ENCODE measurements at regions not wholly inside any gene's neighbourhood (a gene's known extent, or its start where the extent isn't known, plus 50 kb on each side); places are given as distances from the start of the nearest gene placed in this dataset.

DNA sequence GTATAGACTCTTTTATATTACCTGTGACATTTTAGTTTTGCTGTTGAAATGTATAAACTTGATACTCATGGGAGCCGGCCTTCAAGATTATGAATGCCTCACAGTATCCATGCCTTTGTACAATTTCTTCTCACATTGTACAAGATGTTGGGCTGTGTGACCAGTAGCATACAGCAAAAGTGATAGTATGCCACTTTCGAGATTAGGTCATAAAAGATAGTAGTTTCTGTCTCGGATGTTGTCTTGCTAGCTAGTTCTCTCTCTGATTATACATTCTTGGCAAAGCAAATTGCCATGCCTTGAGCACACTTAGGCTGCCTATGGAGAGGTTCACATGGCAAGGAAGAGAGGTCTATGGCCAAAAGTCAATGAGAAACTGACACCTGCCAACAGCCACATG is 1309.8 kb upstream of the CDH8 start:
- ChIA-PET POLR2A (no interaction called here), CTCF (no interaction called here)
- Histone ChIP-seq H3K4me1 (ENCODE audit: control insufficient read depth, insufficient read depth, low read length) (no peaks in the 10 kb centered on the region), H3K36me3 (ENCODE audit: control insufficient read depth, insufficient read depth, low read length) (no peaks in the 10 kb centered on the region), H3K4me3 (ENCODE audit: low read depth in 2 of 2, low read length in 2 of 2) (no peak overlapping the region), H3K27ac (ENCODE audit: low read length) (no peak overlapping the region), H3K27me3 (ENCODE audit: control insufficient read depth, insufficient read depth, low read length) (no peaks in the 10 kb centered on the region), H3K9me3 (ENCODE audit: control insufficient read depth, insufficient read depth, low read depth, low read length) (no peaks in the 10 kb centered on the region)
- in situ Hi-C loops (cut with HindIII; ENCODE audit: low pct_unique_long_range_greater_than_20kb, low sequenced_read_pairs), result no loop called here
- intact Hi-C loops (cut with micrococcal nuclease; ENCODE audit: unreplicated experiment), result no loop called here
- ATAC-seq (no peak), DNase-seq (ENCODE audit: low read depth, low spot score) (no peak)
- TF ChIP-seq CTCF (IDR thresholded peaks at IDR 0.05) (no peak), TCF7L2 (IDR thresholded peaks at IDR 0.05; ENCODE audit: low read depth, low read length) (no peak), SIN3A (IDR thresholded peaks at IDR 0.05; ENCODE audit: borderline replicate concordance, insufficient read depth, low read depth, low read length) (no peak), POLR2AphosphoS5 (IDR thresholded peaks at IDR 0.05; ENCODE audit: low read depth, low read length) (no peak)
- TF ChIP-seq, protein P1, sequence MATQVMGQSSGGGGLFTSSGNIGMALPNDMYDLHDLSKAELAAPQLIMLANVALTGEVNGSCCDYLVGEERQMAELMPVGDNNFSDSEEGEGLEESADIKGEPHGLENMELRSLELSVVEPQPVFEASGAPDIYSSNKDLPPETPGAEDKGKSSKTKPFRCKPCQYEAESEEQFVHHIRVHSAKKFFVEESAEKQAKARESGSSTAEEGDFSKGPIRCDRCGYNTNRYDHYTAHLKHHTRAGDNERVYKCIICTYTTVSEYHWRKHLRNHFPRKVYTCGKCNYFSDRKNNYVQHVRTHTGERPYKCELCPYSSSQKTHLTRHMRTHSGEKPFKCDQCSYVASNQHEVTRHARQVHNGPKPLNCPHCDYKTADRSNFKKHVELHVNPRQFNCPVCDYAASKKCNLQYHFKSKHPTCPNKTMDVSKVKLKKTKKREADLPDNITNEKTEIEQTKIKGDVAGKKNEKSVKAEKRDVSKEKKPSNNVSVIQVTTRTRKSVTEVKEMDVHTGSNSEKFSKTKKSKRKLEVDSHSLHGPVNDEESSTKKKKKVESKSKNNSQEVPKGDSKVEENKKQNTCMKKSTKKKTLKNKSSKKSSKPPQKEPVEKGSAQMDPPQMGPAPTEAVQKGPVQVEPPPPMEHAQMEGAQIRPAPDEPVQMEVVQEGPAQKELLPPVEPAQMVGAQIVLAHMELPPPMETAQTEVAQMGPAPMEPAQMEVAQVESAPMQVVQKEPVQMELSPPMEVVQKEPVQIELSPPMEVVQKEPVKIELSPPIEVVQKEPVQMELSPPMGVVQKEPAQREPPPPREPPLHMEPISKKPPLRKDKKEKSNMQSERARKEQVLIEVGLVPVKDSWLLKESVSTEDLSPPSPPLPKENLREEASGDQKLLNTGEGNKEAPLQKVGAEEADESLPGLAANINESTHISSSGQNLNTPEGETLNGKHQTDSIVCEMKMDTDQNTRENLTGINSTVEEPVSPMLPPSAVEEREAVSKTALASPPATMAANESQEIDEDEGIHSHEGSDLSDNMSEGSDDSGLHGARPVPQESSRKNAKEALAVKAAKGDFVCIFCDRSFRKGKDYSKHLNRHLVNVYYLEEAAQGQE (IDR thresholded peaks at IDR 0.05; ENCODE audit: insufficient read depth in 1 of 2, low read depth in 2 of 2, low read length in 1 of 2), result no peak
- no TSS peak for BruUV-seq (replicated peaks)

DNA sequence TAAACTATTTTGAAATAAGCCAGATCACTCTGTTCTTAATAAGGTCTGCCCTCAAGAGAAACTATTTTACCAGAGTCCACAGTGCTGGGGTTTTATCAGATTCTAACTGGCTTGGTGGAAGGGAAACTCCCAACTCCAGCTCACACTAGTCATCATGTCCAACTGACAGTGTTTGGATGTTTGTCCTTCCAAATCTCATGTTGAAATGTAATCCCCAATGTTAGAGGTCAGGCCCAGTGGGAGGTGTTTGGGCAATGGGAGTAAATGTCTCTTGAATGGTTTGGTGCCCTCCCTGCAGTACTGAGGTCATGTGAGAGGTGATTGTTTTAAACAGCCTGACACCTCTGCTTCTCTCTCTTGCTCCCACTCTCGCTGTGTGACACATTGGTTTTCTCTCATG is 1301.0 kb upstream of the CDH8 start:
- POLR2A ChIA-PET, result no interaction called here
- ATAC-seq (no peak), DNase-seq (ENCODE audit: low read depth, low spot score) (no peak)
- in situ Hi-C loops (cut with HindIII; ENCODE audit: low pct_unique_long_range_greater_than_20kb, low sequenced_read_pairs), result no loop called here
- no peaks in the 10 kb centered on the region for H3K9me3 ChIP-seq (ENCODE audit: control insufficient read depth, insufficient read depth, low read depth, low read length)
- no peaks in the 10 kb centered on the region for H3K27me3 ChIP-seq (ENCODE audit: control insufficient read depth, insufficient read depth, low read length)
- BruUV-seq (replicated peaks), result no TSS peak
- CTCF ChIA-PET, result no interaction called here
- no peak overlapping the region for H3K27ac ChIP-seq (ENCODE audit: low read length)
- no peak overlapping the region for H3K4me3 ChIP-seq (ENCODE audit: low read depth in 2 of 2, low read length in 2 of 2)
- H3K4me1 ChIP-seq (ENCODE audit: control insufficient read depth, insufficient read depth, low read length), result no peaks in the 10 kb centered on the region
- no peaks in the 10 kb centered on the region for H3K36me3 ChIP-seq (ENCODE audit: control insufficient read depth, insufficient read depth, low read length)
- TF ChIP-seq TCF7L2 (IDR thresholded peaks at IDR 0.05; ENCODE audit: low read depth, low read length), result no peak
- no peak for TF ChIP-seq SIN3A (IDR thresholded peaks at IDR 0.05; ENCODE audit: borderline replicate concordance, insufficient read depth, low read depth, low read length)
- TF ChIP-seq CTCF (IDR thresholded peaks at IDR 0.05), result no peak
- TF ChIP-seq POLR2AphosphoS5 (IDR thresholded peaks at IDR 0.05; ENCODE audit: low read depth, low read length), result no peak
- TF ChIP-seq, protein P1 (IDR thresholded peaks at IDR 0.05; ENCODE audit: insufficient read depth in 1 of 2, low read depth in 2 of 2, low read length in 1 of 2), result no peak
- intact Hi-C loops (cut with micrococcal nuclease; ENCODE audit: unreplicated experiment), result no loop called here
